NCI-H187 (cell line): ENCODE measurements at regions not wholly inside any gene's neighbourhood (a gene's known extent, or its start where the extent isn't known, plus 50 kb on each side); places are given as distances from the start of the nearest gene placed in this dataset.
"Not testable (repeated sequence)": the region's sequence is repeated elsewhere in the genome, so short reads cannot be mapped to it uniquely, and the experiment has no call there.

ENCODE experiments used
- DNase-seq, 2 experiments: peaks; one replicate each; lab custom pipeline; 2025; lab: John Stamatoyannopoulos, UW

DNA sequence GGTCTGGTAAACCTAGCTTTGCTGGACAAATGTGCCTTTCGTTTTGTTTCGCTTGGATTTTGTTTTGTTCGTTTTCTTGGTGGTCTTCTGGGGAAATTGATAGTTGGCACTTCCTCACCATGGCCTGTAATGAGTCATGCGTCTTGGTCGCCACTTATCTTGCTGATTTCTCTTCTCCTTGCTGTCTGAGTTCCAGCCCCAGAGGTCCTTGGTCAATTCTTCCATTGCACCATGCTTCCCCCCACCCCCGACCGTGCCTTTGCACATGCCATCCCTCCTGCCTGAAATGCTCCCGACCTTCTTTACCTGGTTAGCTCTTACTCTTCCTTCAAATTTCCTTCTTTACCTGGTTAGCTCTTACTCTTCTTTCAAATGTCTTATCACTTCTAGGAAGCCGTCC, 168.7 kb upstream of the MSX2 start:
- DNase-seq = no peak

DNA sequence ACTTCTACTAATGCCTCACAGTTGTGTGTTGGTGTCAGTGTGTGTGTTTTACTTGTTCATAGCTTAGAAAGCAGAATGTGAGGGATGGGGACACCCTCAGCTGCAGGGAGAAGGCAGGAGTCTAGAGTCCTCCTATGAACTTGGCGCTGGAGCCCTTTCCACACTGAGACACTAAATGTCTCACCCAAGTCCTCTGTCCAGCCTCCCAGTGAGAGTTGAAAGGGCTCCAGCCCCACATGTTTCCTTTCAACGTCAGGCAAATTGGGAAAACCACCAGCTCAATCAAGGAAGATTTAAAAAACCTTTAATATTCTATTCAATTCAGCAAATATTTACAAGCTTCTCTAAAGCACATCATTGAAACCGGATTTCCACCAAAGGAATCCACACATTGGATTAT, 167.6 kb upstream of the MSX2 start:
- no peak for DNase-seq

DNA sequence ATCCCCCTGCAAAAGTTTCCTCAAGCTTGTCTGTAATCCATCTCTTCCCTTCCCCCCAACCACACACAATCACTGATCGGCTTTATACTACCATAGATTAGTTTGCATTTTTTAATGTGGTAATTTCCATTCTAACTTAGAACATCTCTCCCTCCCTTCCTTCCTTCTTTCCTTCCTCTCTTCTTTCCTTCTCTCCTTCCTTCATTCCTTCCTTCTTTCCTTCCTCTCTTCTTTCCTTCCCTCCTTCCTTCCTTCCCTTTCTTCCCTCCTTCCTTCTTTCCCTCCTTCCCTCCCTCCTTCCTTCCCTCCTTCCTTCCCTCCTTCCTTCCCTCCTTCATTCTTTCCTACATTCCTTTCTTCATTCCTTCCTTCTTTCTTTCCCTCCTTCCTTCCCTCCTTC, 166.2 kb upstream of the MSX2 start:
- DNase-seq = no peak

DNA sequence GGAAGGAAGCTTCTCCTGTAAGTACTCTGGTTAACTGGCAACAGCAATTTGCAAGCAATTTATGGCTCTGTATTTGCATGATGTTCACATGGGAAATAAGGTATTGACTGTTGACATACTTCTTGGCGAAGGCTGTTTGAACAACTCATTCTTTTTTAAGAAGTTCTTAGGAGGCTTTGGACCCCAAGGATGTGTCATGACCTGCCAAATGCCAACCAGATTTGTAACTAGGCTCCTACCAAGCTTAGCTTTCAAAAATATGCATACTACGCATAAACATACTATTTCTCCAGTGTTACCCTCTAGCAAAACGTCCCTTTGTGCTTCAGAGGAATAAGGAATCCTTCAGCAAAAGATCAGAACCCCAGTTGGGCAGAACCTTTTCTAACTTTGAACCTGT, 165.2 kb upstream of the MSX2 start:
- DNase-seq = no peak

DNA sequence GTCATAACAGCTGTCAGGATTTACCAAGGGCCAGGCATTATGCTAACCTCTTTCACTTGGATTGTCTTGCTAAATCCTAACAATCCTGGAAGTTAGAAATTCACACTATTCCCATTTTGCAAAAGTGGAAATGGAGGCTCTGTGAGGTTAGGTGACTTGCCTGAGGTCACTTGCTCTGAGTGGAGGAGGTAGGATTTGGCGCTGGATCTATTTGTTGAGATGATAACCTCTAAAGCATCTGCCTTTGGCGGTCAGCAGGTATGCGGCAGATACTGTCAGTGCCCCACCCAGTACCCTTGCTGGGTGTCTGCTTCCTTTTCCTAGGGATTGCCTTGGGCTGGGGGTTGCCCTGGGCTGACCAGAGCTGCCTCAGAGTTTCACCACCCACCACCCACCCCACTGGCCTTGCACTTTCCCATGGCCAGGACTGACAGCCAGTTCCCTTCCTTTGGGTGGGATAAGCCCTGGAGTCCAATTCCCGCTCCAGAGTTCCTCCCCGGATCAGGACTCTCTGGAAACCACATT, 164.8 kb upstream of the MSX2 start:
- no peak for DNase-seq

DNA sequence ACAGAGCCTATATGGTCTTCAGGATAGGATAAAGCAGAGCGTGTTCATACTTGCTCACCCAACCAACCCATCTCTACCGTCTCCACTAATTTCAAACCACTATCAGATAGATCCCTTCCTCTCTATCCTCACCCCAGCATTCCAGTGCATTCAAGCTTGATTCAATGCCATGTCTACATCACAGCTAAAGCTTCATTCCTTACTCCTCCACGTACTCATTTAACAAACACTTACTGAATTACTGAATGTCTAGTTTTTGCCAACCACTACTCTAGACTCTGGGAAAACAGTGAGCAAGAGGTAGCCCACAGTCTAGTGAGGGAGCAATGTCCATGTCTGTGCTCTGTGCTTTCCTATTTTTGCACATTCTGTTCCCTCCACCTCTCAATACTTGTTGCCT, 163.5 kb upstream of the MSX2 start:
- DNase-seq = no peak

DNA sequence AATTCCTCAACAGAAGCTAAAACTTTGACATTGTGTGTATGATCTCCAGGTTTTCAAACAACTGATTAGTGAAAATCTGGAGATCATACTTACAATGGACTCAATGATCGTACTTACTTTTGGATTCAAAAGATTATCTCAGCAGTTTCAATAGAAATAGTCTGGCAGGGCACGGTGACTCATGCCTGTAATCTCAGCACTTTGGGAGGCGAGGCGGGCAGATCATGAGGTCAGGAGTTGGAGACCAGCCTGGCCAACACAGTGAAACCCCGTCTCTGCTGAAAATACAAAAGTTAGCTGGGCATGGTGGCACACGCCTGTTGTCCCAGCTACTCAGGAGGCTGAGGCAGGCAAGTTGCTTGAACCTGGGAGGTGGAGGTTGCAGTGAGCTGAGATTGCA, 161.3 kb upstream of the MSX2 start:
- not testable (repeated sequence) for DNase-seq

DNA sequence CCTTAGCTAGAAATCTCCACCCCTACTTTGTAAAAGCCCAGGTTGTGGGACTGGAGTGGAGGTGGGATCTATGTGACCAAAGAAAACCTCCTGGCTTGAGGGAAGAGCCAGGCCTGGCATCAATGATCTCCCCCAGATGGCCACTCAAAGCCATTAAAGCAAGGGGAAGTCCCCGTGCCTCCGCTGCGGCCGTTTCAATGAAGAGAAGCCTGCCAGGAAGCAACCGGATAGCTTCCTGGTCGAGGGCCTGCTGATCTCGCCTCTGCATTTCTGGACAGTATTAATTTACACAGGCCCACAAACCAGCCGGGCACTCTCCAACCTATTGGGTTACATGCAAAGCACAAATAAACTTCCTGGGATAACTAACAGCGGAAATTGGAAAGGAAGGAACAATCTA, 160.5 kb upstream of the MSX2 start:
- DNase-seq = no peak

DNA sequence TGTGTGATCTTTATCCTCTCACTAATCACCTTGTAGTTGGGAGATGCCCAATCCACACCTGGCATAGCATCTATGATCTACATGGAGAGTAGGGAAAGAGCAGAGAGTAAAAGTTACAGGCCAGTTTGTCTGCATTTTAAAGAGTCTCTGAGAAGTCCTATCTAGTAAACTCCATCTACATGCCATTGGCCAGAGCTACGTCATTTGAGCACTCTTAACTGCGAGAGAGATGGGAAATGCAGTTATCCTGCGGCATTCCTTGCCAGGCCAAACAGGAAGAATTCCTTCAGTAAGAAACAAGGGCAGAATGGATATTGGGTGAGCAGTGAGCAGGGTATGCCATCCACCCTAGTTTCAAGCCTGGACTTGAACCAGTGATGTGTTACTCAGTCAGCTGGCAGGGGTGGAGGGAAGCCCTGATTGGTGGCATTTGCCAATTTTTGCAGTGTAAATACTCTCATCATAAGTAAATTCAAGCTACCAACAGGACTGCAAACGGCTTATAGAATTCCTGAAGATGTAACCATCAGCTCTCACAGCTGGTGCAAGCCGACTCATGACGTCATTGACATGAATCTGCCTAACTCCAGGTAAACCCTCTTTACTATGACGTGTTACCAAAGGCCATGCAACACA, 156.8 kb upstream of the MSX2 start:
- no peak for DNase-seq

DNA sequence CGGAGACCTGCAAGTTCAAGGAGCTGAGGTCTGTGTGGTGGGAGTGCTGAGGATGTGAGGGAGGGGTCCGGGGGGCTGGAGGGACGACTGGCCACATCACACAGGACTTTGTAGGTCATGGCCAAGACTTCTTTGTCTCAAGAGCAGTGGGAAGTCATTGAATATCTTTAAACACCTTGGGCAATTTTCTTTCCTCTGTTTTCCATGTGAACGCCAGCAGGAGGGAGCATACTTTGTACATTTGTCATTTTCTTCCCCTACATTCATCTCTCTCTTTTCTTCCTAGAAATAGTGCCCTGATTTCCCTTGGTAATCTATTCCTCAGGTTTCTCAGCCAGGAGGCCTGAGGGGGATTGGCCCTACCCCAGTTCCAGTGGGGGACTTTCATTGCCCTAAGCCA, 153.7 kb upstream of the MSX2 start:
- DNase-seq = no peak

DNA sequence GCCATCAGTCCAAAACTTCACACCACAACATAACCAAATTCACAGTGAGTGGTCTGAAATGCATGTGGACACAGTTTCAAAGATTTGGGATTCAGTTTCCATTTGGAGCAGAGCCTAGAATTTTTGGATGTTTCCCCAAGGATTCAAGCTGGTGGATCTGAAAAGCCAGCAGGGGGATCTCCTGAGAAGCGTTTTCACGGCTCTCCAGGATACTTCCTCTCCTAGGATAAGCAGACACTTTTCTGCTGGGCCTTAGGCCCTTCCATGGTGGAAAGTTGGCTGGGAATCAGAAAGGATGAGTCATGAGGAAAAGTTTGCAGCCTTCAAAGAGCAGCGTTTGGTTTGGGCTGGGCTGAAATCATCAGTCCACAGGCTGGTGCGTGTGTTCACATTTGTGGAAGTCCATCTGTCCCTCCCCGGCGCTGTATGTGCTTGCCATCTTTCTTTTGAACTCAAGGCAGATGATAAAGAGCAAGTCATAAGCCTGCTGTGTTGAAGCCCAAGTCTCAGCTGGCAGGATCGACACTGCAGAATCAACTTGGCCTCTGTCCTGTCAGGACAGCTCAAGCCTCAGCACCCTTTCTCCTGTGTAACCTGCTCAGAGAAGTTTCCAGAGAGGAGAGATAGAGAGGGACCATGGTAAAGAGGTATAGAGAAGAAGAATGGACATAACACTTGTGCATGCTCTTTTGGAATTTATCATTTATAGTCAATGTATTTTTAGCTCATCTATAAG, 152.6 kb upstream of the MSX2 start:
- DNase-seq = no peak

DNA sequence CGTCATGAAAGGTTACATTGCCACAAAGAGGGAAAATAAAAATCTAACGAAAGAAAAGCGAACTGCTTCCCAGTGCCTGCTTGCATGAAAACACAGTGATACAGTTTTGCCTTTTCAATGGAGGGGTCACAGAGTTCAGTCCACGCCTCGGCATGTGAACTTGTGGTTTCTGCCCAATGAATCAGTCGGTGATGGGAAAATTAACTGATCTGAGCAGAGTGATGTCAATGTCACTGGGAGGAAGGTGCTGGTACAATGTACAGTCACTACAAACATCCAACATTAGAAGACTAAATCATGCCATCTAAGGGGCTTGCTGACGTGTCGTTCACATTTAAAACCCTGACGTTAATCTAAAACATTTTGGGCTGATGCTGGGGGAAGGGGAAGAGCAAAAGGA, 151.8 kb upstream of the MSX2 start:
- DNase-seq = no peak

DNA sequence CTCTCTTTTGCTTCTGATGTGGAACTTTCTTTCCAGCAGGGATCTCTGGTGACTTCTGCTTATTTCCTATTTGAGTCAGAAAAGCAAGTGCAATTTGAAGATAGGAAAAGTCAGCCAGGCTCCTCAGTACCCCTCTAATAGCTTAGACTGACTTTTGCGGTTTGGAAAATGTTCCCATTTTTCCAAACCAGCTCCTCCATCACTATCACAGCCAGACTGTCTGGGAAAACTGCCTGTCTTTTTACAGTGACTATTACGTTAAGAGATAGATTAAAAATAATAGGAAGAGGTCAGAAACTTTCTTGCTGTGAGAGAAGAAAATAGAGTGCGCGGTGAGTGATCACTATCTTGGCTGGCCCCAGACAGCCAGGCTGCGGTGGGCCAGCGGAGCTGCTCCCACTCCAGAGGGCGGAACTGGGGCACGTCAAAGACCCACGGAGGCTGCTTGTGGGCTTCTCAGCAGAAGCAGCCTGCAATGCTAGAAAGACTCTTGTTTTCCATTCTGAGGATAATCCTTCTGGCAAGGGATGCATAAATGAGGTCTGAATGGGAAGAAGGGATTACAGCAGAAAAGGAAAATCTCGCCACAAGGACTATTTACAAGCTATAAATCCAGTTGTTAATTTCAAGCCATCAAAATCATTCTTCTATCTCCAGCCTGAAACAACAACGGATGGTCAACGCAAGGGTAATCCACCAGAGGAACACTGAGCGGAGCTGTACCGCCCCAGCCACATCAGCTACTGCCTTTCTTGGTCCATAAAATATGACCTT, 151.0 kb upstream of the MSX2 start:
- no peak for DNase-seq

DNA sequence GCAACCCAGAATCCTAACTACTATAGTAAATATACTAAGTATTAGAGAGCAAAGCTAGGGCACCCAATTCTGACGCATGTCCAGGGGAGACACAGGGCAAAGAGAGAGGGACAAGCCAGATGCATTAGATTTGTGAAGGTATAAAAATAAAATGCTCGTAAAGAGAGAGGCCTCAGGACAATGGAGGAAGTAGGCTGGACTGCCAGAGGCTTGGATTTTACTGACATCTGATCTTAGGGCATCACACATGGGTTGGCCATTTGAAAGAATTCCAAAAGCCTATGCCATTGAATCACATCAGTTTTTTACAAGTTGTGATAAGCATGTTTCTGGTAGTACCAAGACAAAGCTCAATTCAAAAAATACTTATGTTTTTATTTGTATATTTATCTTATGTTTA, 149.3 kb upstream of the MSX2 start:
- DNase-seq = no peak

DNA sequence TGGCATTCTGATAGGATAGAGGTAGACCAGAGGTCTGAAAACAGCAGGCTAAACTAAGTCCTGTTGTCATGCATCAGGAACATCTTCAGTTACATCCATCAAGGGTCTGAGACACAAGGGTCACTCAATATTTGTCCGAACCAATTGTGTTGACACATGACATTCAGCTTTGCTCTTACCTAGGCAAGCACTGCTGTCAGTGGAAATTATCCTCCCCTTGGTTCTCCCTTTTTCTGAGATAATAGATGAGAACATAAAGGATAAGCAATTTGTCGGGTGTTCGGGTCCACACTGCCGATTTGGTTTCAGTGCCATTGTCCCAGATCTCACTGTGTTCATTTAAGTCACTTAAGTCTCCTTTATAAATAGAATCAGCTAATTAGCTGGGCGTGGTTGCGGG, 148.3 kb upstream of the MSX2 start:
- DNase-seq = no peak

DNA sequence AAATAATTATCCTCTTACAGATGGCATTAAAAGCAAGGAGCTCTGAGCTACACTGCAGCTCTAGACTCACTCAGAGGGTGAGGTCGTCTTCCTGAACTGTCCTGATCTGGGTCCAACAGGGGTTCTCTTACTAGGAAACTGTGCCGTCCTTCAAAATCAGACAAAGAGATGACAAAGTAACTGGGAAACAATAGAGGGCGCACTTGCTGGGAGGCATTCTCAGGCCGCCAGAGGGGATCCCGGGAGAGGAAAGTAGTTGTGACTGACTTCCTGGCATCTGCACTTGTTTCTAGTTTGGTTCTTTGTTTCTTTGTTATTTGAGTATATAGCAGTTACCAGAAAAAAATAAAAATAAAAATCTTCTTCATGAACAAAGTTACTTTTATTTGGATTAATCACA, 142.9 kb upstream of the MSX2 start:
- no peak for DNase-seq

DNA sequence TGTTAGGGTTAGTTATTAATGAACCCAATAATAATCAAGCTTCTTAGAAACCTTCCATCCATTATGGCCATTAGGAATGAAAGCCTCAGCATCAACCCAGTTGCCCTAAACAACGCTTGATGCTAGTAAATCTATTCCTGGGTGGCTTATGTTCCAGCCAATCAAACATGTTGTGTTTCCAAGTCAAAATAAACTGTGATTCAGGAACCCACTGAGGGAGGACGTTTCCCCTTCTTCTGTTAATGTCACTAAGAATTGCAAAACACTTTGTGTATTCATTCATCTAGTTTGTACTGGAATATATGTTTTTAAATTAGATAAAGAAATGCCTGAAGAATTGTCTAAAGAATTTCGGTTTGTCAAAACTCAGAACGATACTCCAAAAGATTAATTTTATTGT, 142.5 kb upstream of the MSX2 start:
- DNase-seq = no peak

DNA sequence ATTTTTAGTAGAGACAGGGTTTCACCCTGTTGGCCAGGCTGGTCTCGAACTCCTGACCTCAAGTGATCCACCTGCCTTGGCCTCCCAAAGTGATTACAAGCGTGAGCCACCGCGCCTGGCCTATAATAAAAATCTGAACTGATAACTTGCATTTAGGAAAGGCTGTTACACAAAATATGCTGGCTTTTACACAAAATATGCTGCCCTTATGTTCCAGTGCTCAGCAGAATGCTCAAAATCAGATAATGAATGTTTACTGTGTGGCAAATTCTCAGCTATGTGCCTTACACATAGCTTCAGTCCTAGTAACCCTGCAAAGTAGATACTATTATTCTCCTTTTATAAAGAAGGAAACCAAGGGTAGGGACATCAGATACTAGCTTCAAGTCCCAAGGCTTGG, 141.3 kb upstream of the MSX2 start:
- no peak for DNase-seq

DNA sequence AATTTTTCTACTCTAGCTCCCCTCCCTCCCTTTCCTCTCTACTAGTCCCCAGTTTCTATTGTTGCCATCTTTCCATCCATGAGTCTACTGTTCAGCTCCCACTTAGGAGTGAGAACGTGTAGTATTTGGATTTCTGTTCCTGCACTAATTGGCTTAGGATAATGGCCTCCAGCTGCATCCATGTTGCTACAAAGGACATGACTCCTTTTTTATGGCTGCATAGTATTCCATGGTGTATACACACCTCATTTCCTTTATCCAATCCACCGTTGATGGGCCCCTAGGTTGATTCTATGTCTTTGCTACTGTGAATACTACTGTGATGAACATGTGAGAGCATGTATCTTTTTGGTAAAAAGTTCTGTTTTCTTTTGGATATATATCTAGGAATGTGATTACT, 138.9 kb upstream of the MSX2 start:
- DNase-seq = no peak

DNA sequence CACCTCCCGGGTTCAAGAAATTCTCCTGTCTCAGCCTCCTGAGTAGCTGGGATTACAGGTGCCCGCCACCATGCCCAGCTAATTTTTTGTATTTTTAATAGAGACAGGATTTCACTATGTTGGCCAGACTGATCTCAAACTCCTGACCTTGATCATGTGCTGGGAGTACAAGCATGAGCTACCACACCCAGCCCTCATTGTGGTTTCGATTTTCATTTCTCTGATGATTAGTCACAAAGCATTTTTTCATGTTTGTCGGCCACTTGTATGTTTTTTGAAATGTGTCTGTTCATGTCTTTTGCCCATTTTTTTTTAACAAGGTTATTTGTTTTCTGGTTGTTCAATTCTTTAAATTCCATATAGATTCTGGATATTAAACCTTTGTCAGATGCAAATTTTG, 138.2 kb upstream of the MSX2 start:
- DNase-seq = not testable (repeated sequence)

DNA sequence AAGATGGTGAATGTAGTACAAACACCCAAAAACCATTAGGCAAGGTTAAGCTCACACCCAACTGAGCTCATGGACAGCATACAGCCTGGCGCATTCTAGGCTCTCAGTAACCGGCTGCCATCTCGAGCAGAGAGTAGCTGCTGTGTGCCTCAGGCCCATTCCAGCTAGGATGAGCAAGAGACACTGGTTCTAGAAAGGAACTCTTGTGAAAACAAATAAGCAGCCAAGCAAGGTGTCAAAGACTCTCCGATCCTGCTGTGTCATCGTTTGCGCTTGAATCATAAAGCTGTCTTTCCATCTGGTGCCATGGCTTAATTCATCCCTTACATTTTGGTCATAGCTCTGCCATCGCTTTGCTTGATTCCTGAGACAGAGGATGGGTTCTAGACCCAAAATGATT, 135.4 kb upstream of the MSX2 start:
- DNase-seq = no peak

DNA sequence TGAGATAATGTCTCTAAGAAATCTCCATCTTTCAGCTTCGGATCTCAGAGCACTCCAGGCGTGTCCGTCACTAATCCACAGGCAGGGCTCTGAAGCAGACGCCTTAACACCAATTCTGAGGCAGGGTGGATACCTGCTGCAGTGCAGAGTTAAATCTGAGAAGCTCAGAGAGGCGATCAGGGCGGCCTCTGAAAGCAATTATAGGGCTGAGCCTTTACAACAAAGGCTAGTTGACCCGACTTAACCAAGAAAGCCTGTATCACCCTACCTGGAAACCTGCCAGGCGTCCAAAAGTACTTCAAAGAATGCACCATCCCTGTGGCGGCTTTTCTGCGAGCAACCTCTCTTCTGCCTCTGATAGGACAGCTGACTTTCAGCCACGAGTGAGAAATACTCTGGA, 134.8 kb upstream of the MSX2 start:
- DNase-seq = peak in 1 of 2 experiments; percentile 13

DNA sequence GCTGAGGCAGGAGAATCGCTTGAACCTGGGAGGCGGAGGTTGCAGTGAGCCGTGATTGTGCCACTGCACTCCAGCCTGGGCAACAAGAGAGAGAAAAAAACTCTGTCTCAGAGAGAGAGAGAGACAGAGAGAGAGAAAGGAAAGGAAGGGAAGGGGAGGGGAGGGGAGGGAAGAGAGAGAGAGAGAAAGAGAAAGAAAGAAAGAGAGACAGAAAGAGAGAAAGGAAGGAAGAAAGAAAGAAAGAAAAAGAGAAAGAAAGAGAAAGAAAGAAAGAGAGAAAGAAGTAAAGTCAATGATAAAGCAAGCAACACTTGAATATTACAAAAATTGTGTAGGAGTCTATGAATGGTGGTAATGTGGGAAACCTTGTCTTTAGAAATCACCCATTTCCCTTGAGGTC, 133.6 kb upstream of the MSX2 start:
- no peak for DNase-seq
